ENCODE measurements at regions not wholly inside any gene's neighbourhood (a gene's known extent, or its start where the extent isn't known, plus 50 kb on each side); places are given as distances from the start of the nearest gene placed in this dataset.

DNA sequence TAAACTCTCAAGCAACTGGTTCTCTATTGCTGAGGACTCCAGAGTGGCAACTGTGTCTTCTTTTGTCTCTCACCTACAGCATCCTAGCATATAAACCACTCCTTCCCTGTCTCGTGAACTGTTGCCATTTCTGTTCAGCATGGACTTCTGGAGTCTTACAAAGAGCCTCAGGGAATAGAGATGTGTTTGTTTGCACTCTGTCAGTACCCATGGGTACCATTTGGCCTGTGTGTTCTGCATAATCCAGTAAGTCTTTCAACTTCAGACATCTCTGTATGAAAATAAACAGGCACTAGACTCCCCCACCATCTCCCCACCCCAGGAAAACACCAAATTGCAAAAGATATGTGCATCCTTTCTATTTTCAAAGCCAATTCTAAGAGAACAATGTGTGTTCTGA is 1351.6 kb upstream of the PABPC4L start:
- TF ChIP-seq, protein P1, sequence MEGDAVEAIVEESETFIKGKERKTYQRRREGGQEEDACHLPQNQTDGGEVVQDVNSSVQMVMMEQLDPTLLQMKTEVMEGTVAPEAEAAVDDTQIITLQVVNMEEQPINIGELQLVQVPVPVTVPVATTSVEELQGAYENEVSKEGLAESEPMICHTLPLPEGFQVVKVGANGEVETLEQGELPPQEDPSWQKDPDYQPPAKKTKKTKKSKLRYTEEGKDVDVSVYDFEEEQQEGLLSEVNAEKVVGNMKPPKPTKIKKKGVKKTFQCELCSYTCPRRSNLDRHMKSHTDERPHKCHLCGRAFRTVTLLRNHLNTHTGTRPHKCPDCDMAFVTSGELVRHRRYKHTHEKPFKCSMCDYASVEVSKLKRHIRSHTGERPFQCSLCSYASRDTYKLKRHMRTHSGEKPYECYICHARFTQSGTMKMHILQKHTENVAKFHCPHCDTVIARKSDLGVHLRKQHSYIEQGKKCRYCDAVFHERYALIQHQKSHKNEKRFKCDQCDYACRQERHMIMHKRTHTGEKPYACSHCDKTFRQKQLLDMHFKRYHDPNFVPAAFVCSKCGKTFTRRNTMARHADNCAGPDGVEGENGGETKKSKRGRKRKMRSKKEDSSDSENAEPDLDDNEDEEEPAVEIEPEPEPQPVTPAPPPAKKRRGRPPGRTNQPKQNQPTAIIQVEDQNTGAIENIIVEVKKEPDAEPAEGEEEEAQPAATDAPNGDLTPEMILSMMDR (IDR thresholded peaks at IDR 0.05; ENCODE audit: insufficient read depth, low read length, poor library complexity, severe bottlenecking): no peak
- no peak for TF ChIP-seq EZH2phosphoT487 (conservative IDR thresholded peaks at IDR 0.05; ENCODE audit: low read length)

Data from SU-DHL-6 (cell line).